OCI-LY7 (cell line): ENCODE measurements at regions not wholly inside any gene's neighbourhood (a gene's known extent, or its start where the extent isn't known, plus 50 kb on each side); places are given as distances from the start of the nearest gene placed in this dataset.
A peak's percentile ranks its signal among the peaks of the same experiment; 100 is the strongest.

Source experiments
- BruUV-seq: library from RNA; stranded (reverse); fragments of 400-500 nt; replicated peaks from 2 replicates; lab custom pipeline; 2021; lab: Mats Ljungman, UMichigan
- CTCF ChIA-PET: fragments of 300-600 bp; sonication (Branson Sonifier 250); formaldehyde crosslinking; loops from one replicate; lab custom pipeline; 2022; ENCODE audit warnings: antibody characterized with exemption; ENCODE audit not compliant: unreplicated experiment; lab: Charles Lee
- POLR2A ChIA-PET: fragments of 300-600 bp; sonication (Branson Sonifier 250); formaldehyde crosslinking; loops from one replicate; lab custom pipeline; 2022; ENCODE audit warnings: antibody characterized with exemption; lab: Charles Lee
- DNase-seq: peaks from one replicate; pipeline ENCODE4 v3.0.0-alpha.2; 2015; ENCODE audit warnings: low spot score
- H2AFZ ChIP-seq: fragments of 200-600 bp; sonication (generic), shearing (Covaris generic); 2 replicates; pipeline ENCODE4 v1.6.1; 2014; ENCODE audit warnings: mild to moderate bottlenecking, antibody characterized with exemption, low read length, moderate library complexity
- H3K27ac ChIP-seq: fragments of 200-600 bp; sonication (generic); 2 replicates; pipeline ENCODE4 v1.5.1; 2014; ENCODE audit warnings: mixed run types, low read depth, mild to moderate bottlenecking, moderate library complexity, low read length, inconsistent platforms; ENCODE audit not compliant: poor library complexity, severe bottlenecking
- H3K36me3 ChIP-seq: fragments of 200-600 bp; sonication (generic); 2 replicates; pipeline ENCODE4 v1.6.1; 2014; ENCODE audit warnings: mild to moderate bottlenecking, antibody characterized with exemption, low read length, moderate library complexity, mixed read lengths; ENCODE audit not compliant: insufficient read depth
- H3K4me1 ChIP-seq: fragments of 200-600 bp; sonication (generic); 2 replicates; pipeline ENCODE4 v1.5.1; 2014; ENCODE audit warnings: mild to moderate bottlenecking, low read length; ENCODE audit not compliant: insufficient read depth, poor library complexity, severe bottlenecking
- H3K4me2 ChIP-seq: fragments of 200-600 bp; sonication (generic); 2 replicates; pipeline ENCODE4 v1.6.1; 2014; ENCODE audit warnings: mild to moderate bottlenecking, low read length
- H3K4me3 ChIP-seq: fragments of 200-600 bp; sonication (generic); 2 replicates; pipeline ENCODE4 v1.5.1; 2014; ENCODE audit warnings: mild to moderate bottlenecking, low read depth, low read length; ENCODE audit not compliant: poor library complexity, severe bottlenecking
- H3K79me2 ChIP-seq: fragments of 200-600 bp; sonication (generic); 2 replicates; pipeline ENCODE4 v1.6.1; 2016; ENCODE audit warnings: low read depth, mild to moderate bottlenecking, low read length, moderate library complexity, mixed read lengths; ENCODE audit not compliant: insufficient read depth
- H3K9me2 ChIP-seq: fragments of 200-600 bp; sonication (generic); 2 replicates; pipeline ENCODE4 v1.6.1; 2016; ENCODE audit warnings: mild to moderate bottlenecking, low read length, mixed read lengths; ENCODE audit not compliant: insufficient read depth
- H3K9me3 ChIP-seq: fragments of 200-600 bp; sonication (generic); 2 replicates; pipeline ENCODE4 v1.6.1; 2014; ENCODE audit warnings: mild to moderate bottlenecking, mixed run types, low read length, mixed read lengths
- H4K20me1 ChIP-seq: fragments of 200-600 bp; sonication (generic); 2 replicates; pipeline ENCODE4 v1.6.1; 2014; ENCODE audit warnings: mild to moderate bottlenecking, antibody characterized with exemption, low read length, moderate library complexity, mixed read lengths; ENCODE audit not compliant: insufficient read depth
- CTCF ChIP-seq: fragments of 200-600 bp; sonication (generic); conservative IDR thresholded peaks from 2 replicates; pipeline ENCODE4 v1.5.1; 2014; ENCODE audit warnings: mild to moderate bottlenecking, antibody characterized with exemption, low read length, moderate library complexity, mixed read lengths
- EZH2phosphoT487 ChIP-seq: fragments of 200-600 bp; sonication (generic); IDR thresholded peaks from 2 replicates; pipeline ENCODE4 v1.6.1; 2018; ENCODE audit warnings: low read depth, borderline replicate concordance, mild to moderate bottlenecking, mixed run types, antibody characterized with exemption, low read length, moderate library complexity, mixed read lengths
- intact Hi-C: fragments of 100-400 bp; cut with micrococcal nuclease; formaldehyde crosslinking; loops from one replicate; pipeline ENCODE4 v1.10.0; 2022; ENCODE audit not compliant: unreplicated experiment

- intact Hi-C loops, result loop anchor here (2.0 to 5.0 kb wide), 2 partner anchors 154 to 166 kb away; no protein-coding TSS in a partner anchor
- Histone ChIP-seq H2AFZ (no peak overlapping the region), H3K4me1 (peaks cover 29% of the 10 kb centered on the region), H3K27ac (no peak overlapping the region), H3K4me2 (peak overlapping the region; percentile 71), H3K4me3 (no peak overlapping the region), H3K36me3 (no peaks in the 10 kb centered on the region), H3K9me3 (0 out of 2 replicates have a peak, but pooled peaks cover 3% of the 10 kb centered on the region), H3K9me2 (no peaks in the 10 kb centered on the region), H3K79me2 (no peaks in the 10 kb centered on the region), H4K20me1 (no peaks in the 10 kb centered on the region)
- CTCF ChIA-PET, result no interaction called here
- BruUV-seq, result no TSS peak
- no peak for TF ChIP-seq EZH2phosphoT487
- TF ChIP-seq CTCF, result no peak
- POLR2A ChIA-PET, result interaction anchor here (0.5 to 1.1 kb wide), 3 partner anchors 21 to 841 kb away, joined by 3 to 4 read pairs (median 3); no protein-coding TSS in a partner anchor
- no peak for DNase-seq
Measured at GRCh38 chr5:144711172-144711571, 540.5 kb downstream of the KCTD16 start.

- Histone ChIP-seq H3K9me2 (no peaks in the 10 kb centered on the region), H4K20me1 (no peaks in the 10 kb centered on the region), H3K79me2 (no peaks in the 10 kb centered on the region), H3K4me1 (peaks cover 29% of the 10 kb centered on the region), H3K4me3 (no peak overlapping the region), H3K9me3 (0 out of 2 replicates have a peak, but pooled peaks cover 3% of the 10 kb centered on the region), H2AFZ (no peak overlapping the region), H3K4me2 (peak overlapping the region; percentile 71), H3K36me3 (no peaks in the 10 kb centered on the region), H3K27ac (no peak overlapping the region)
- peak; percentile 64 for DNase-seq
- BruUV-seq, result no TSS peak
- TF ChIP-seq CTCF (no peak), EZH2phosphoT487 (no peak)
- POLR2A ChIA-PET, result interaction anchor here (0.5 to 0.7 kb wide), 2 partner anchors 20 to 841 kb away, joined by 3 to 4 read pairs; no protein-coding TSS in a partner anchor
- intact Hi-C loops, result loop anchor here (2.0 to 5.0 kb wide), 2 partner anchors 154 to 167 kb away; no protein-coding TSS in a partner anchor
- CTCF ChIA-PET, result no interaction called here
Measured at GRCh38 chr5:144710637-144711036, 540.0 kb downstream of the KCTD16 start.

- Histone ChIP-seq H3K27ac (no peak overlapping the region), H3K9me3 (0 out of 2 replicates have a peak, but pooled peaks cover 3% of the 10 kb centered on the region), H3K4me2 (no peak overlapping the region), H3K4me1 (no peaks in the 10 kb centered on the region), H3K4me3 (no peak overlapping the region), H3K79me2 (no peaks in the 10 kb centered on the region), H2AFZ (no peak overlapping the region), H3K36me3 (no peaks in the 10 kb centered on the region), H4K20me1 (no peaks in the 10 kb centered on the region), H3K9me2 (no peaks in the 10 kb centered on the region)
- CTCF ChIA-PET, result no interaction called here
- no TSS peak for BruUV-seq
- intact Hi-C loops, result no loop called here
- no peak for TF ChIP-seq CTCF
- POLR2A ChIA-PET, result interaction anchor here (1.4 kb wide), 1 partner anchor 21 kb away, joined by 4 read pairs; no protein-coding TSS in a partner anchor
- DNase-seq, result no peak
Measured at GRCh38 chr5:144703776-144704175, 533.1 kb downstream of the KCTD16 start.
